ENCODE measurements at regions not wholly inside any gene's neighbourhood (a gene's known extent, or its start where the extent isn't known, plus 50 kb on each side); places are given as distances from the start of the nearest gene placed in this dataset.

- DNase-seq (ENCODE audit: low spot score), result no peak
Observed at GRCh38 chr7:84490661-84491060, 296.1 kb upstream of the SEMA3A start.

DNA sequence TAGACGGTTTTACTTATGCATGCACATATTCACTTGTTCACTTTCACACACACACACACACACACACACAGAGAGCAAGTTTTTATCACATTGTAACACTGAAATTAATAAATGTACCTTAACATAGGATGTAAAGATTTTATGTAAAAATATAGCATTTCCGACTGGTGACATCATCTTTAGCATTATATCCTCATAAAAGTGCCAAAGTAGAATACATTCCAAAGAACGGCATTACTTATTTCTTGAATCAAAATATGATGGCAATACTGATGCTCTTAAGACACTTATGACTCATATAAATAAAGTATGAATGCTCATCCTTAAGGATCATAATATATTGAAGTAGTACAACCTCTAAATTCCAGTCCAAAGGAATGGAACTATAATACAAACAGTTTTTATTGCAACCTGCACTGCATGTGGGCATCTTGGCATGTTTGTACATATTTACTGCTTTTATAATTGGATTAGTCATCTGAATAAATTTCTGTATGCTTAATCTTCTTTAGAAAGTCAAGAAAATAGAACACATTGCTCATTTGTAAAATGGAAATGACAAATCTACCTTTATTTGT is 290.0 kb upstream of the SEMA3A start:
- no peak for DNase-seq (ENCODE audit: low spot score)

DNA sequence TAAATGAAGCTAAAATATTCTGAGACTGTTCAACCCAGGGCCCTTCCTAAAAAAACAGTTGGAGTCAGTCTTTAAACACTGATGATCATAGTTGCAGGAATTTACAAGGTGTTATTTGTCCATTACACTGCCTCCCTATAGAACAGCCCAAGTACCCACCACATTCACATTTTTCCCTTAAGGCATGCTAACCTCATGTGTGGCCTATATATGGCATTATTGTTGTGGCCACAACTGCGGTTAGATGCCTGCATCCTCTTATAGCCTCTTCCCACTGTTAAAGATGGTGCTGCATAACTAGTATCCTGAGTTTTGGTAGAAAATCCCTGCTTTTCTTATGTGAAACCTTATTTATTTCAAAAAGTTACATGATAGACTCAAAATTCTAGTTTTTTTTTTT is 287.9 kb upstream of the SEMA3A start:
- no peak for DNase-seq (ENCODE audit: low spot score)

GRCh38 chr7:84479059-84479458 is 284.5 kb upstream of the SEMA3A start:
- no peak for DNase-seq (ENCODE audit: low spot score)

DNA sequence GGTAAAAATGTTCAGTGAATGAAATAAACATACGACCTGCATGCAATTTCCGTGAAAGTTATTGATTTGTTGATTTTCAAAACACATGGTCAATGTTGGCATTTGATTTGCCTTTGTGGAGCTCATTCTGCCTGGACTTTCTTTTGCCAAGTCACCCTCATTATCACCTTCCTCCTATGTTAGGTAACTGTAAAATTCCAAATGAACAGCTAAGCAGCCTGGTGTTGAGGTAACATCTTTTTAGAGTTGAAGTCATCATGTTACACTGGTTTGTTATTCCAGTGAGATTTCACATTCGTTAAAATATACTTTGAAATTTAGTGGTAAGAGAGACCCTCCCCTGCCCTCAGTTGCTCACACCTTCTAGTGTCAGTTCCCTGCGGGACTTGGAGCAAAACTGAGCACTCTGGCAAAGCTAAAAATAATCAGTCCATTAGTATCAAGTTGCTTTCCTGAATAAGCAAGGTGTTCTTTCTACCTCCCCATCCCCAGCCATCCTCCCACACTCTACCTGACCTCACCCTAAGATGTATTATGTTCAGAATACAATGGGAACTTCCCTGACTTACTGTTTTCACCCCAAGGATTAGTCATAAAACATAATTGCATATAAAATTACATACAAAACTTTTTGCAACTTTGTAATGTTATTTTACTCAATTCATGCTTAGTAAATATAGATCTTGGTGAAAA is 283.3 kb upstream of the SEMA3A start:
- DNase-seq (ENCODE audit: low spot score), result no peak

DNA sequence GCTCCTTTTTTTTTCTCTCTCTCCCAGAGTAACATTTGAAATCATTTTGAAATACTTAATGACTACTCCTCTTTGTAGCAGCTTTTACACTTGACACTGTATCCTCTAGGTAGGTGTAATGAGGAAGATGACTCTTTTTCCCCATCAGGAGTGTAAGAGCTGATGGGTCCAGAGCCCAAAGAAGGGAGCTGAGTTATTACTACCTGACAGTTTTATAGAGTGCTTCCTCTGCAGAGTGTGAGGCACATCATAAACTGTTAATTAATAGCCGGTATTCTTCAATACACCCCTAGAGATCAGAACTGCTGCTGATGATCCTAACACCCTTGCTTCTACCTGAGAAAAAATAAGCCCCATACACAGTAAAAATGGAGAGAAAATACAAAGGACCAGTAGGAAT is 279.8 kb upstream of the SEMA3A start:
- DNase-seq (ENCODE audit: low spot score), result no peak

- no peak for DNase-seq (ENCODE audit: low spot score)
Observed at GRCh38 chr7:84471576-84471975, 277.0 kb upstream of the SEMA3A start.

GRCh38 chr7:84469034-84469433 is 274.4 kb upstream of the SEMA3A start:
- DNase-seq (ENCODE audit: low spot score), result peak; percentile 28

- DNase-seq (ENCODE audit: low spot score), result no peak
Observed at GRCh38 chr7:84462259-84462658, 267.7 kb upstream of the SEMA3A start.

DNA sequence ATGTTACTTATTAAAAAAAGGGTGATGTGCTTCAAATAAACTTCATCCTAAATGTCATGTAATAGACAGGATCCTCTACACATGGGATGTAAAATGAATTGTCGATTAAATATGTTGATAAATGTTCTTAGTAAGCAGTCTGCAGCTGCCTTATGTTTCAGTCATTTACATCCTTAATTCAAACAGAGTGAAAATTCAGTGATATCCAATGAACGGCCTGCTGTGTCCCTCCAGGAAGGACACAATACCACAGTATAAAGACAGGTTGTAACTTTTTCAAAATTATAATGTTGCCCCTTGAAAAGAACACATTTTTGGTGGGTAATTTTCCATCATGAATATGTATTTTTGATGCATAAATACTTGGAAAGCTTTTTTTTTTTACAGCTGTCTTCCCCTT is 266.5 kb upstream of the SEMA3A start:
- DNase-seq (ENCODE audit: low spot score), result no peak

DNA sequence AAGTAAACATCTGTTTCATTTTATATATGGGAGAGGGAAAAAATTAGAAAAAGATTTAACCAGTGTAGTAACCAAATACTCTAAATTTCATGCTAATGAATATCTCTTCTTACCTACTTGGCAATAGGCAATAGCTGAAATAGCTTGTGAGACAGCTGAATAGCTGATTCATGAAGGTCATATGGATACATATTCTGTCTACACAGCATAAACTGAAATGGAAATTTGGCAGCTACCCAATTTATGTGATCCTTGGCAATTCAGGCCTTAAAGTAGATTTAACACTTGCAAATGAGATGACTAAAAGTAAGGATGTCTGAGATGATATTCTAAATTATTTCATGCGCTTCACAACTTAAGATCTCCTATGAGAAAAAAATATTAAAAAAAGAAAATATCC is 261.2 kb upstream of the SEMA3A start:
- no peak for DNase-seq (ENCODE audit: low spot score)

DNA sequence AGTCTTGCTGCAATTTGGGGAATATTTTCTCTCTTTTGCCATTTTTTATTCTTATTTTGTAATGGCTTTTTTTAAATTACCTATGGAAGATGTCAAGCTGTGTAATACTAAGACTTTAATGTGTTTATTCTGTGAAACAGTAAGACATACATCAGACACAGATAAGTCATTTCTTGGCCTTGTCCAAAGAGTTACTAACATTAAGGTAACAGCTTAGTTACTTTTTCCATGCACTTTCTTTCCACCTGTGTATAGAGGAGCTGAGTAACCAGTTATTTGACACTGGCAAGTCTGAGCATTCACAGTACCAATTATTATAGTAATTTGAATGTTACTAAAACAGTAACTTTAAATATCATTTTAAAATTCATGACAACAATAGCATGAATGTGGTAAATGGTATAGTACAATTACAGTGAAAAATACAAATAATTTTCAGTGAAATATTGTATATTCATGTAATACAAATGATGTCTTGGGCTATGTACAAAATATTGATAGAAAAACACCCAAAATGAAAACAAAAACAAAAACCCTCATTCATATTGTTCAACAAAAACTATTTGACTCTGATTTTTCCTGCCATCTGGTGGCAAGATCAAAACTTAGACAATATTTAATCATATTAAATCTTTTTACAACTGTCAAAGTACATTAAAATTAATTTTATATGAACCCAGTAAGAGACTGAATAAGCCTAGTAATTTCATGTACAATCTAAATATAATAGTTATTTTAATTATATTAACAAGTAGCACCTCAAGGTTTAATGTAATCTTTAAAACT is 259.8 kb upstream of the SEMA3A start:
- no peak for DNase-seq (ENCODE audit: low spot score)

DNA sequence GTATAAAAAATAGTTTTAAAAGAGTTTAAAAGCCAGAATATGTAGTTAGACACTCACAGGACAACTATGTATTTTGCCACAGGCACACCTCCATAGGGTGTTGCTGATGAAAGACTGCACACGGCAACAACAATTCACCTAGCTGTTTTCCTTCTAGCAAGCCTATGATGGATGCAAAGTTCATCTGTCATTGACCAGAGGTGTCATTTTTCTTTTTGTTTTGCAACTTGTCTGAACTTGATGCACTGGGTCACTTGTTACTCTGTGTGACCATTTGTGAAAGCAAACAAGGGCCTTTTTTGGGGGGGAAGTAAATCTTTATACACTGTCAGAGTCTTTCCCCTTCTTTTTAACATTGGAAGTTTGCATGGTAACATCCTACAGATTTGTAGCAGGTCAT is 258.0 kb upstream of the SEMA3A start:
- no peak for DNase-seq (ENCODE audit: low spot score)

GRCh38 chr7:84450772-84451171 is 256.2 kb upstream of the SEMA3A start:
- no peak for DNase-seq (ENCODE audit: low spot score)

- DNase-seq (ENCODE audit: low spot score), result no peak
Observed at GRCh38 chr7:84447636-84448293, 253.2 kb upstream of the SEMA3A start.

DNA sequence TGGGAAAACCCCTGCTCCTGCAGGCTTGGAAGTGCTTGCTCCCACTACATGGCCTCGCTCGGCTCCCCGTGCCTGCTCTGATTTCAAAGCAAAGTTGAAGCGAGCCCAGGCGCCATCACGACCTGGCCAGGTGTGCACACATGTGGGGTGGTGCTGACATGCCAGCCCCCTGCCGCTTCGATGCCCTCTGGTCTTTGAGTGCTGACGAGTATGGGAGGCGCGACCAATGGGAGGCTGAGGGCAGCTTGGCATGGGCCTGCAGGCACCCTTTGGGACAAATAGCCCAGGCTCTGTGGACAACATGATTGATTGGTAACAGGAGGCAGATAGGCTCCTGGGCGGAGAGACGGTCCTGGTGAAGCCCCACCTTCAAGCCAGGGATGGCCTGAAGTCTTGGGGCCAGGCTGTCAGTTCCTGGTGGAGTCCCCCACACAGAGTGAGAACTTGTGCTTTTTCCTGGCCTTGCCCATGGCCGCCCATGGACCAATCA is 252.4 kb upstream of the SEMA3A start:
- no peak for DNase-seq (ENCODE audit: low spot score)

DNA sequence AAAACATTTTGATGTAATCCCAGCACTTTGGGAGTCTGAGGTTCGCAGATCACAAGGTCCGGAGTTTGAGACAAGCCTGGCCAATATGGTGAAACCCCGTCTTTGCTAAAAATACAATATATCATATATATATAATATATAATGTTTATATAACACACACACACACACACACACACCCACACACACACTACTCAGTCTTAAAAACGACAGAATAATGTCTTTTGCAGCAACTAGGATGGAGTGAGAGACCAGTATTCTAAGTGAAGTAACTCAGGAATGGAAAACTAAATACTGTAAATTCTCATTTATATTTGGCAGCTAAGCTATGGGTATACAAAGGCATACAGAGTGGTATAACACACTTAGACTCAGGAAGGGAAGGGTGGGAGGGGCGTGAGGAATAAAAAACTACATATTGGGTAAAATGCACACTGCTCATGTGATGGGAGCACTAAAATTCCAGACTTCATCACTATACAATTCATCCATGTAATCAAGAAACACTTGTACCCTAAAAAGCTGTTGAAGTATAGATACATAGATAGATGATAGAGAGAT is 231.2 kb upstream of the SEMA3A start:
- DNase-seq (ENCODE audit: low spot score), result no peak

DNA sequence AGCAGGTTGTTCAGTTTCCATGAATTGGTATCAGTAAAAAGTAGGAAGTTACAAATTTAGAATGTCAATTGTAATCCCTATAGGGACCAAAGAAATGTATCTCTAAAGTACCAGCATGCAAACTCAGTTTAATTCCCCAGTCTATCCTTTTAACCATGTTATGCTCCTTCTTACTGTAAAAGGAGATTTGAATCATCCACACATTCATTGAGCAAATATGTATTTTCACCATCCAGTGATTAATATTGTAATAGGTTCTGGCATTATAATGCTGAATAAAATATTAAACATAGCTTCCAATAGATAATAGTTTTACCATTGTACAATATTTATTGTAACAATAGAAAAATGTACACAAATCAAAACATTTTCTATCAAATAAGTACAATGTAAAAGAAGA is 228.2 kb upstream of the SEMA3A start:
- no peak for DNase-seq (ENCODE audit: low spot score)

DNA sequence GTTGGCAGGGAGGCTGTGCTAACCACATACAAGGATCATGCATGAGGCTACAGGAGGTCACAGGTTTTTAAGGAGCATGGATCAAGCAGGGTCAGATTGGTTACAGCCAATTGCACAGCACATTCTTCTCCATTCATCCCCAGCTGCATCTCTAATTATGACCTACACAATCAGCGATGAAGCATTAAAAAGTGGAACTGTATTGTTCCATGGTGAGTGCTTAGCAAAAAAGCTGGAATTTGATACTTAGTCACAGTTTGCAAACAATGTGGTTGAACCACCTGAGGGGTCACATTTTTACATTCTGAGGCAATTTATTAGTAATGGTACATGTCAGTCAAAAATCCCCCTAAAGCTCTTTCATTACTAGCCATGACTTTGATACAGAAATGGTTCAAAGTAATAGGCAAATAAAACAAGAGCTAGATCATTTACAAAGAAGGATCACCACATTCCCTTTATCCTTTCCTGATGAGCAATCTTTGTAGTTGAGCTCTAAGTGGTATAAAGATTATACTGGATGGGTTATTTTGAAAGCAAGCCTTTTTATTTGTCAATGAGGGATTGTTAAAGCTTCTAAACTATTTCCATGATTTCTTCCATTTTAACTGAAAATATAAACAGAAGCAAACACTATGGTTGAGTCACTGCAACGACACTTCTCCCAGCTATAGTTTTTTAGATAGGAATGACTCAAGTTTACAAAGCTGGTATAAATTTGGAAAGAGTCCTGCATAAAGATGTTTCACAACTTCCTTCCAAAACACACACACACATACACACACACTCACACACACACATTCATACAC is 217.8 kb upstream of the SEMA3A start:
- DNase-seq (ENCODE audit: low spot score), result peak; percentile 48

- DNase-seq (ENCODE audit: low spot score), result no peak
Observed at GRCh38 chr7:84399661-84400060, 205.1 kb upstream of the SEMA3A start.

GRCh38 chr7:84394219-84394618 is 199.6 kb upstream of the SEMA3A start:
- no peak for DNase-seq (ENCODE audit: low spot score)

DNA sequence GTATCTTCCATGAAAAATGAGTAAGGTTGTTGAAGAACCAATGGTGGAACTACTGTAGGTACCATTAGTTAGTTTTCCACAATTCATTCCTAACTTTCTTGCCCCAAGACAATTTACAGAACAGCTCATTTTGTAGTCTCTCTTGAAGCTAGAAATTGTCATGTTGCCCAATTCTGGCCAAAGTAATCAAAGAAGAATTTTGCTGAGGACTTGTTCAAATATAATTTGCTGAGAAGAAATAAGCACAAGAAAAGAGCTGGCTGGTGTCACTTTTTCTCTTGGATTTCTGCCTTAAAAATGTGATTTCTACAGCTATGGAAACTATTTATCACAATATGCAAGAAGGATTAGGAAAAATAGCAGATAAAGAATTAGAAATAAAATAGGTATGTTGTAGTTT is 199.2 kb upstream of the SEMA3A start:
- DNase-seq (ENCODE audit: low spot score), result no peak

Data from kidney capillary endothelial cell (primary cell).